SHP77 treated with DMSO at 0.1 percent for 48 hours (cell line): ENCODE measurements at regions not wholly inside any gene's neighbourhood (a gene's known extent, or its start where the extent isn't known, plus 50 kb on each side); places are given as distances from the start of the nearest gene placed in this dataset.
A peak's percentile ranks its signal among the peaks of the same experiment; 100 is the strongest.

Source experiments
- DNase-seq: peaks from one replicate; lab custom pipeline; 2025; lab: John Stamatoyannopoulos, UW

DNA sequence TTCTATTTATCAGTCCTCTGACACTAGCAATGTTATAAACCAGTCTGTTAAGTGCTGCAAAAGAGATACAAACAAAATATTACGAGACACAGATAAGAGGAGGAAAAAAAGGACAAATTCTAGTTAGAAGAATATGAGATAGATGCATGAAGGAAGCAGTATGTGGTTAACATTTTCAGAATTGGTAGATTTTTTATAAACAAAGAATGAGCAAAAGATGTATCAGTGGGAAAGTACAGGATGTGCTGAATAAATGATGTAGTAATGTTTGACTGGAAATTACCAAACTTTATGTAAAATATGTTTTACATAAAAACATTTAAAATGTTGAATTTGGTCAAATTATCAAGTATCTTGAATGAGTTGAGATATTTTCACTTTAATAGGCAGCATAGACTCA lies 574.2 kb downstream of the NUF2 start:
- no peak for DNase-seq

DNA sequence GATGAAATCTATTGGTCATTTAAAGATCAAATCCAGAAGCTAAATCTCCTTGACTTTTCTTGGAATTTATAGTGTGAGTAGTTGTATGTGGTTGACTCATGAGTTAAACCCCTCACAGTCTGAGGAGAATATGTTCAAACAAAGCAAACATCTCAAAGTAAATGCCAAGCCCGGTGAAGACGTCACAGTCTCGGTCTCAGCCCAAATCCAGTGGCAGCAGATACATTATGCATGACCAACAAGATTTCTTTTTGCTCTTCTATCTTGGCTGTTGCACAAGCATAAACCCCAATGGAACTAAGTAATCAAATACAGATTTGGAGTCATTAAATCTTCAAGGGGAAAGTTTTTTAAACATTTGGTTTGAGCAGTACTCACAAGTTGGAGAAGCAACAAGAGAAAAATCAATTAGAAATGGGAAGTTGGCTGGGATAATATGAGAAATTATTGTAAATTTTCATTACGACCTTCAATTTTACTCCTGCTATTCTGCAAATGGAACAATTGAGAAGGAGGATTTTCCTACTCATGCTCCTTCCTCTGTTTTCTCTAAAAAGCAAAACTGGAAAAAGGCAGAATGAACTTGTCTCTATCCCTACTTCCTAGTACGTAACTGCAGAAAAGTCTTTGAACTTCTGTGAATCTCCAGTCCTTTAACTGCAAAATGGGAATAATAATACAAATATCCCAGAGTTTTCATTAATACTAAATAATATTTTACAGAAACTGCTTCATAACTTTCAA lies 575.8 kb downstream of the NUF2 start:
- no peak for DNase-seq

DNA sequence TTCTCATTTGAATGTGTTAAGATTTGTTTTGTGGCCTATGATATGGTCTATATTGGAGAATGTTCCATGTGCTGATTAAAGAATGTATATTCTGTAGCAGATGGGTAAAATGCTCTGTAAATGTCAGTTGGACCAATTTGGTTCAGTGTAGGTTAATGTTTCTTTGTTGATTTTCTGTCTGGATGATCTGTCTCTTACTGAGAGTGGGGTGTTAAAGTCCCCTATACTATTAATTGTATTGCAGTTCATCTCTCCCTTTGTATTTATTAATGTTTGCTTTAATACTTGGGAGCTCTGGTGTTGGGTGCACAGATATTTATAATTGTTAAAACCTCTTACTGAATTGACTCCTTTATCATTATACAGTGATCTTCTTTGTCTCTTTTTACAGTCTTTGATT lies 584.5 kb downstream of the NUF2 start:
- DNase-seq, result no peak

DNA sequence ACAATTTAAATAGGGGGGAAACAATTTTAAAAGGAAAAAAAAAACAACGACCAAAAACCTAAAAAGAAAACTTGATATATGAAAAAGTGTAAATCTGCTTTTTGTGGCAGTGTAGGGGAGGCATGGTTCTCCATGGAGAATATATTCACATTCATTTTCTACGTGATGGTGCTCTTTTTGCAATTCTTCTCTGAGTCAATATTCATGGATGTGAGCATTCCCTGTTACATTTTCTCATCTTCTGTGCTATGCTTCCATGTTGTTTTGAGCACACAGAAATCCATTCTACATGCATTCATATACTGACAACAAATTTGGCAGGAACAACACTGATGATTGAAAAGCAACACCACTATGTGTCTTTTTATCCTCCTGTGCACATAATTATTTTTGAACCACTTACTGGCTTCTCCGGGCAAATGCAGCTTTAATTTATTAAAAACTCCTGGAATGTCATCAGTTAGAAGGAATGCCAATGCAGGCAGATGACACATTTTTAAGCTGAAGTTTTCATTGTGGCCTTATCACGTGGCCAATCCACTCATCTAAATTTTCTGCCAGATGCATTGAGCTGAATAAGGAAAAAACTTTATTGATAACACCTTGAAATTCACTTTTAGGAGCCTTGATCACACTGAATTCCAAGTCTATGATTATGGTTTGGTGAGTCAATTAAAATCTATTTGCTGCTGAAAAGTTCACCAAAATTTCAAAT lies 590.6 kb downstream of the NUF2 start:
- no peak for DNase-seq

DNA sequence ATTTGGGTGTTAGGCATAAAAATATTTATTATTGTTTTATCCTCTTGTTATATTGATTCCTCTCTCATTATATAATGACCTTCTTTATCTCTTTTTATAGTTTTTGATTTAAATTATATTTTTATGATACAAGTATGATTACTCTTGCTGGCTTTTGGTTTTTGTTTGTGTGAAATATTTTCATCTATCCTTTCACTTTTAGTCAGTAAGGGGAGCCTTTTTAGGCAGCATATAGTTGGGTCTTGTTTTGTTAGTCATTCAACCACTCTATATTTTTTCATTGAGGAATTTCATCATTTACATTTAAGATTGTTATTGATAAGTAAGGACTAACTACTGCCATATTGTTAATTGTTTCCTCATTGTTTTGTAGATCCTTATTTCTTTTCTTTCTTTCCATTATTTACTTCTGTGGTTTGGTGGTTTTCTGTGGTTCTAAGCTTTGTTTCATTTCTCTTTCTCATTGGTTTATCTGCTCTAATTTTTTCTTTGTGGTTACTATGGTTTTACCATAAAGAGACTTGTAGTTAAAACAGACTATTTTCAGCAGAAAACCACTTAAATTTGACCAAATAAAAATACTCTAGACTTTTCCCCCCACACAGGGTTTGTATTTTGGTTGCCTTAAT lies 593.1 kb downstream of the NUF2 start:
- no peak for DNase-seq

DNA sequence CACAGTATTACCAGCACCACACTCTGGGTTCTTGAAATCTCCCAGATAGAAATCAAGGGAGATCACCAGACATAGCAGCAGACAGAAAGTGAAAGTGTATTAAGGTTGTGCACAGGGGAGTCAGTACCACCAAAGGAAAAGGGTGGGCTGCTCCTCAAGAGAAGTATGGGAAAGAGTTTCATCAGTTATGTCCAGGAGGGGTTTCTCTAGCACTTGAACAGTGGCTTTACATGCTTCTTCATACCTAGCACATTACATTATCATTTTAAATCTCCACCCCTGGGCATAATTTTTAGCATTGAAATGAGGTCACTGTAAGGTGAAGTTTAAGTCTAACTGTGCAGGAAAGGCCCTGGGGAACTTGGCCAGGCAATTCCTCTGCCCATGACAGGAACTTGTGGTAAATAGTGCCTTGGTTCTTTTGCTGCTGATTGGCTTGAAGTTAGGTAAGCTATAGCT lies 601.0 kb downstream of the NUF2 start:
- no peak for DNase-seq

DNA sequence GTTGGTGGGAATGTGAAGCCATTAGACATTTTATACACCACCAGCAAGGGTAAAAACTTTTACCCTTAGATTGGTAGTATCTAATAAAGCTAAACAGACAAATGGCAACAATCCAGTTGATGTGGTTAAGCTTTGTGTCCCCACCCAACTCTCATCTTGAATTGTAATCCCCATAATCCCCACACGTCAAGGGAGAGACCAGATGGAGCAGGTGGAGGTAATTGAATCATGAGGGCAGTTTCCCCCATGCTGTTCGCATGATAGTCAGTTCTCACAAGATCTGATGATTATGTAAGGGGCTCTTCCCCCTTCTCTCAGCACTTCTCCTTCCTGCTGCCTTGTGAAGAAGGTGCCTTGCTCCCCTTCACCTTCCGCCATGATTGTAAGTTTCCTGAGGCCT lies 602.3 kb downstream of the NUF2 start:
- no peak for DNase-seq

DNA sequence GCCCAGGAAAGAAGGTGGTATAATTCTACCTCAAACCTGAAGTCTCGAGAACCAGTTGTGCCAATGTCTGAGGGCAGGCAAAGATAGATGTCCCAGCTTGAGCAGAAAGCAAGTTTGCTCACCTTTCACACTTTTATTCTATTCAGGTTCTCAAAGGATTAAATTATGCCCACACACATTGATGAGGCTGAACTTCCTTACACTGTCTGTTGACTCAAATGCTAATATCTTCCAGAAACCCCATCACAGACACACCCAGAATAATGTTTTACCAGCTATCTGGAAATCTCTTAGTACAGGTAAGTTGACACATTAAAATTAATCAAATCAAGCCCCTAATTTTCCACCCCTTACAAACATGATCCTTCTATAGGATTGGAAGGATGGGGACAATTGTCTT lies 605.7 kb downstream of the NUF2 start:
- no peak for DNase-seq

DNA sequence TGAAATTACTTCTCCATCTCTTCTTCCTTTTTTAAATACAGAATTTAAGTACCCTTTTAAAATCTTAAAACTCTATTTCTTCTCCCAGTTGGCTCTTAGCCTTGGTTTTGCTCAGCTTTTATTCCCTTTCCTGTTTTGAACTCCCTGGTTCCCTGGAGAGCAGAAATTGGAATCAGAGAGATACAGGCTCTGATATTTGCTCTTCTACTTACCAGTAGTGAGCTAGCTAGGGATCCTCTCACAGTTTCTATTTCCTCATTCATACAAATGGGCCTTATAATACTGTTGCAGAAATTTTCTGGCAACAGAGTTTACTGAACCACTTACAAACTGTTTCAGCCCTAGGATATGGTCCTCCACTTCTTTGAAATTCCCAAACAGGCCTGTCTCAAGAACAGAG lies 606.3 kb downstream of the NUF2 start:
- no peak for DNase-seq

DNA sequence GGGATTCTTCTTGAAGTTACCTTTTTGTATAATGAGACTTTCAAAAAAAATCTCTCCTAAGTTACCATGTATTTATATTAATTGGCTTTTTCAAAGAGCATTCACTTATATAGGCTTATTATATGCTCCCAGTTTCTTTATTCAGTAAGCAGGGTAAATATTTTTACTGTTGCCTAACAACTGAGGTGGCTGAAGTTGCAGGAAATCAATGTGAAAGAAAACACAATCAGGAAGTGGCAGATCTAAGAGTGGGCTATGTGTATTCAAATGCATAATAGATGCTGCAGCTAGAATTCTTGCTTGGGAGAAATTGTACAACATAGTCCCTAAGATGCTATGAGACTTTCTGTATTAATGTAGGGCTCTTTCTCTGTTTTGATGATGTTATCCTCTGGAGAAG lies 606.9 kb downstream of the NUF2 start:
- no peak for DNase-seq

DNA sequence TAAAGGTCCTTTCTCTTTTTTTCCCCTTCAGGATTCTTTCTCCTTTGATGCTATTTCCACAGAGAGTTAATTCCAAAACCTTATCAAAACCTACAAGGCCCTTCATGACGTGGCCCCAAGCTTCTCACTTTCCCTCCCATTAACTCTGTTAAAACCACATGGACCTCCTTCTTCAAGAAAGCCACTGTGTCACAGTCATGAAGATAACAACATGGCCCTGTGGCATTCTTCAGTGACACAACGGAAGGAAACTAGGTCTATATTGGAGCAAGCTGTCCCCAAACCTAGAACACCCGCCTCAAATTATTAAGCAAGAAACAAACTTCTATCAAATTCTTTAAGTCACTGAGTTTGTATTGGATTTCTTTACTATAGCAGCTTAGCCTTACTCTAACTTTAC lies 611.1 kb downstream of the NUF2 start:
- no peak for DNase-seq

DNA sequence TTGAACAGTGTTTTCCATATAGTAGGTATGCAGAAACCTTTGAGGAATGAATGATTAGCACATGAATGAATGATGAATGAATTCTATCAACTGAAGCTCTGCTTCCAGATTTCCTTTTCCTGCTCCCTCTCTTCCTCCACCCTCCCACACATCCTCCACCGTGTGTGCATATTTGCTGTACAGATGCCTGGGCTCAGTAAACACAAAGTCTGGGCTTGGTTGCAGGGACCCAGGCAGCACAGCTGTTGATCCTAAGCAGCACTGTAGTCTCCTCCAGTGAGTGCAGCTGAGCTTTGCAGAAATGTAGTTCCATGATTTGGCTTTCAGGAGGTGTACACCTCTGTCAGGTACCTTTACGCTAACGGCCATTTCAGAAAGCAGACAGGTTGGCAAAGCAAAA lies 611.7 kb downstream of the NUF2 start:
- DNase-seq, result peak; percentile 32

DNA sequence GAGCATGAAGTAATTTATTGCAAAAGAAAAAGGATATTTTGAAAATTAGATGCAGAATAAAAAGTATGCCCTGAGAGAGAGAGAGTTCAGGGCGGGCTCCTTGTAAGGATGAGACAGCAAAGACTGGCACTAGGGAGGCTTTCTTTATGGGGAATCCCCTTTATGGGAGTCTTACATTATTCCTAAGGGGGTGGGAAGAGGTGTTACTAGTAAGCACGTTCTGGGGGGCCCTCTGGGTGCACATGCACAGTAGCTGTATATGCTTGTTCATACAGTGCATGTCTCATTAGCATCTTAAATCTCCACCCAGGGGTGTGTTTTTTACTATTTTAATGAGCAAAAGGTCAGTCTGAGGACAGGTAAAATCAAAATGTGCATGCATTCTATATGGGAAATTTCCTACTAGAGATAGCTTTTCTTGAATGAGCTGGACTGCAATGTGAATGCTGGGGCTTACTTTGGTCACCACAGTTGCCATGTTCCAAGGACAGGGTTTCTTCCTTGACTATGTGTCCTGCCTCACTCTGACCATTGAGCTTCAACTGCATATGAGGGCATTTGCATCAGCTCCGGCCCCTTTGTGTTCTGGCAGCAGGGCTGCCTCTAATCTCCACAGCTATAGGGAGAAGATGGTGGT lies 614.1 kb downstream of the NUF2 start:
- no peak for DNase-seq

DNA sequence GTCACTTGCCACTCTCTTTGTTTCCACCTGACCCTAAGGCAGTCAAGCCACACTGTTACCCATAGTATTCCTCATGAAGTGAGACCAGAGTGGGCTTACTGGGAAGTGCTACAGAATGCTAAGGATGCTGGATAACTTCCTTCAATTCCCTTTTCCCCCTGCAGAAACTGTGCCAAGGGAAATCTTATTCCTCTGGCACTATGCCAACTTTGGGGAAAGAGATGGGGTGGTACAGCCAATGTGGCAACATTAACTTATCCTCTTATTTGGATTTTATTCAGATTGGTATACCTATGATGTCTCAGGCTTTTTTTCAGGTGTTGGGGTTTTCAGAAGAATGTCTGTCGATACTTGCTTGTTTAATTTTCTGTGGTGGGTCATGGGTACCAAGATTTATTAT lies 599.4 kb upstream of the PBX1 start:
- DNase-seq, result no peak

DNA sequence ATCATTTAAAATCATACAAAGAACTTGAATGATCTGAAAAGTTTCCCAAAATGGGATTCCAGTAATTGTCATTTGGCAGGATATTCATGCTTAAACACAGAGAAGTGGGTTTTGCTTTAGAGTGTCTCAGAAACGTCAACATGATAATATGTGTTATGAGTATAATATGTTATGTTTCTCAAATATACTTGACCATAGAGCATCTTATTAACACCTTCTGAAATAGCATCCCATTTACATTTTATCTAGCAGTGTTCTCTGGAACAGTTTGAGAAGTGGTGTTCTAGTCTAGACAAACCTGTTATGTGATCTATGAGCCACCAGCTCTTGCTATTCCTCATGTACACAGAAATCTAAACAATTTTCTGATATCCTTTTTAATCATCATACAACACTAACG lies 588.8 kb upstream of the PBX1 start:
- DNase-seq, result no peak

DNA sequence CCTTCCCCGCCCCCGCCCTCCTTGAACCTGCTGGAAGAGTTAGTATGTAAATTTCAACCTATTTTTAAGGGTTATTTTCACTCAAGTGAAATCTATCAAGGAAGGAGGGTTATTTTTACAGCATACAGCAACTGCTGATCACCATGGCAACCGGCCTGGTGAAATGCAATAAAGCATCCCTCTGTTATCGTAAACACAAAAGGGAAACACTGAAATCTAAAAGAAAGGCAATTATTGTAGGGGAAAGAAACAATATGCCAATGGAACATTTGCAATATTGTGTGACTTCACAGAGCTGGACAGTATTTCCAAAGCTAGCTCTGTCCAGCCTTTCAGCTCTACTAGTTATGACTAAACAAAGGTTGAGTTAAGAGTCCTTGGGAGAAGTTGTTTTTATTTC lies 588.3 kb upstream of the PBX1 start:
- no peak for DNase-seq

DNA sequence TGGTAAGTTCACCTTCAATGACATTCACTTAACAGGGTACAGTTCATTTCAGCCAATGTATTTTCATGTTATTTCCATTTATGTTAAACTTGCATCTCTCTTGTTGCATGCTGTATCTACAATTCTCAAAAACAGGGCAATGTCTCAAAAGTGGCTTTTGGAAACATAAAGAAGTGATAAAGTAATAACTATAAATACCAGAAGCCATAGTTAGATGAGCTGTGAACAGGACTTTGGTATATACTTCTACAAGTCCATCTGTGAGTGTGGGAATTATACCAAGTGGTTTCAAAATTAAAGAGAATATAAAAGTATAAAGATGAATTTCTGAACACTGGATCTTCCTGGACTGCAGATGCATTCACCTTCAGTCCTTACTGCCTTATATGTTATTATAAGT lies 585.4 kb upstream of the PBX1 start:
- DNase-seq, result no peak

DNA sequence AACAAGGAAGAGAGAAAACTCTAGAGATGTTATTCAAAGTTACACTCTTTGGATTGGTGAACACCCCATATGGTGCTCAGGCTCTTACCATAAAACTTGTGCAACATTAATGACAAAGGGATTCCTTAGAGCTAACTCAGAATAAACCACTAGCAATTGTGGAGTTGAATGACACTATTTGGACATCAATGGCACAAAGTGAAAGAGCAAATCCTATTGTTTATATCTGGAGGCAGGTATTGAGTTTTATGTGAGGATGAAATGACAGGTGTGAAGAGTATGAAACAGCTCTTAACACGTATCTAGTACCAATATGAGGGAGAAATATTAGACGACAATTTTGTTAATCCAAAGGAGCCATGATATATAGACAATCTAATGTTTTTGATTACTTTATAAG lies 584.9 kb upstream of the PBX1 start:
- DNase-seq, result no peak

DNA sequence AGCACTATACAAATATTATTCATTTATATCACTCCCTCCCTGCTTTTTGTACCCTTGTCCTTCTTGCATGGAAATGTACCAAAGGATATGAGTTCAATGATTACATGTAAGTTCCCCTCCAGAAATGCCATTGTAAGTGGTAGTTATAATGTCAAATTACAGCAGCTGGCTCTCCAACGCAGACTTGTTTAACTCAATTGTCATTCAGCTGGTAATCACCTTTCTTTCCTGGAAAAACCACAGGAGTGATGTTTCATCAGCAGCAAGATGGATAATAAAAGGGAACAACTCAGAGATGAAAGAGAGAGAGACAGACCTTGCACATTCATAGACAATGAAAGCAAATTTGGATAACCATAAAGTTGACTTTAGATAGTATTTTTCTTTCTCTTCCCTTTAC lies 578.6 kb upstream of the PBX1 start:
- DNase-seq, result peak; percentile 96

DNA sequence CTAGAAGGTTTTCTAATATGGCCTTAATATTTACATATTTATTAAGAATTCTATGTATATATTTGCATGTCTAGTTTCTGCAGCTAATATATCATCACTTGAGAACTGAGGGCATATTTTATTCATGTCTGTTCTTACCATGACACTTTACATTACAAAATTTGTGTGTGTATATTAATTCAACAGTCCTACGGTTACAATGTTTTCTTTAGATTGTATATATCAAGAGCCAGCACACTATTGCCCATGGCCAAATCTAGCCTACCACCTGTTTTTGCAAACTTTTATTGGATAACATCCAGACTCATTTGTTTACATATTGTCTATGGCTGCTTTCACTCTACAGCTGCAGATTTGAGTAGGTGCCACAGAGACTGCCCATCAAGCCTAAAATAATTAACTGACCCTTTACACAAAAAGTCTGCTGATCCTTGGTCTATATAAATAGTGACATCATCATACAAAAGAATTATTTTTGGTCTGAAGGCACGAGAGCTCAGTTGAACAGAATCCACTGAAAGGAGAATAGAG lies 577.4 kb upstream of the PBX1 start:
- DNase-seq, result peak; percentile 100

DNA sequence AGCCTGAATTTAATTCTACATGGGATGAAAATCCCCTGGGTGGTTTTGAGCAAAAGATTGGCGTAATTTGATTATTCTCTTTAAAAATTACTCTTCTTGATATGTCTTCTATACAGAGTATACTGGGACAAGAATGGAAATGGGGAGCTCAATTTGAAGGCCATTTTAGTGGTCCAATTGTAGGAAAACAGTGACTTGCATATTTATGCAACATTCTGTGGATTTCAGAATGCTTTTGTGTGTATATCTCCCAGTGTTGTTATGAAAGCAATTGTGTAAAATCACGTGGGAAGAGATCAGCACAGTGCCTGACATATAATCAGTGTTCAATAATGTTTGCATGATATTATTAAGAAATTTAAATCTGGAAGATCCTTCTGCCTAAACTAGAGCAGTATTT lies 575.9 kb upstream of the PBX1 start:
- no peak for DNase-seq

DNA sequence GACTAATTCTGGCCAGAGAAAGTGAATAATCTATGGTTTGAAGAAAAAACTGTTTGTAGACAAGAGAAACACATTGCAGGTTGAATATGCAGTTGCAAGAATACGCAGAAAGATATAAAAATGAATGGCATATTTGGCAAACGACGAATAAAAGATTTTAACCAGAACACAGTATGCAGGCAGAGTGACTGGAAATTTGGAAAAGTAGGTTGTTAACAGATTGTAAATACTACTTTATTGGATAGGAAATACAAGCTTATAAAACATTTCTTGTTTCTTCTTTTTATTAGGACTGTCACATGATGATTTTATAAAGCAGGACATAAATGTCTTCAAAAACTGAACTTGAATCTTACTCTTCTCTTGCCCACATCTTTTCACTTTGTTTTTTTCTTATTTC lies 573.3 kb upstream of the PBX1 start:
- no peak for DNase-seq

DNA sequence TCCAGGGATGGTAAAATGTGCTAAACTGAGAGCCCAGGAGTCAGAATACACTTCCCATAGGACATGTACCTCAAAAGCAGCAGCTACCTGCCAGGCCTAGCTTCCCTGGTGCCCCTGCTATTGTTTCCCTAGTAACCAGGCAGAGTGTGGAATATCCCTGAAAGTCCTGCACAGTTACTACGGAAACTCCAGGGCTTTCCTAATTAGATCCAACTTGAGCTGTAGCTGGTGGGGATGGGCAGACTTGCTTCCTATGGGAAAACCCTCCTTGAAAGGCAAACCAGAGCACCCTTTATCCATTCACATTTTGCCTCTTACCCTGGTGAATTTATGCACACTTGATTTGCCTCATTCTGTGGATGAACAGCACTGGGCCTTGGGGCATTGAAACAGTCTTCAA lies 559.9 kb upstream of the PBX1 start:
- DNase-seq, result no peak
